Keratinocyte (primary cell): ENCODE measurements at regions not wholly inside any gene's neighbourhood (a gene's known extent, or its start where the extent isn't known, plus 50 kb on each side); places are given as distances from the start of the nearest gene placed in this dataset.

Experiments used
- DNase-seq: peaks from one replicate; pipeline ENCODE4 v3.0.0-alpha.2; 2011; ENCODE audit warnings: low read depth, missing footprints, low spot score
- FAIRE-seq: peaks from 2 replicates; lab custom pipeline; 2011; peaks lifted over from hg19 to GRCh38; lab: Jason Lieb, UNC
- H2AFZ ChIP-seq: 2 replicates; pipeline ENCODE4 v1.6.0; 2012; ENCODE audit warnings: low read length, control low read depth, inconsistent platforms; ENCODE audit not compliant: control insufficient read depth
- H3K27ac ChIP-seq: 2 replicates; pipeline ENCODE4 v1.5.1; 2011; ENCODE audit warnings: low read length; ENCODE audit not compliant: control insufficient read depth, insufficient read depth
- H3K27me3 ChIP-seq: 3 replicates; pipeline ENCODE4 v1.6.0; 2011; ENCODE audit warnings: low read length; ENCODE audit not compliant: control insufficient read depth, insufficient read depth; ENCODE audit errors: extremely low read depth
- H3K36me3 ChIP-seq, 2 experiments: 2 replicates in 1 of 2; 3 replicates in 1 of 2; pipeline ENCODE4 v1.5.1; 2011; ENCODE audit warnings: low read length in 2 of 2, mild to moderate bottlenecking in 1 of 2; ENCODE audit not compliant: control insufficient read depth in 2 of 2, insufficient read depth in 2 of 2; ENCODE audit errors: extremely low read depth in 1 of 2
- H3K4me1 ChIP-seq: 3 replicates; pipeline ENCODE4 v1.5.1; 2011; ENCODE audit warnings: low read length; ENCODE audit not compliant: control insufficient read depth, insufficient read depth; ENCODE audit errors: extremely low read depth
- H3K4me2 ChIP-seq: 3 replicates; pipeline ENCODE4 v1.6.0; 2011; ENCODE audit warnings: low read depth, low read length; ENCODE audit not compliant: control insufficient read depth, insufficient read depth; ENCODE audit errors: extremely low read depth
- H3K4me3 ChIP-seq, 3 experiments: fragments of 200-600 bp in 1 of 3; sonication (generic) in 1 of 3; 2 replicates in 2 of 3; 3 replicates in 1 of 3; pipeline ENCODE4 v1.5.1; 2011 to 2016; ENCODE audit warnings: low read length in 3 of 3, mild to moderate bottlenecking in 3 of 3, control low read depth in 2 of 3, inconsistent platforms in 1 of 3, low read depth in 1 of 3, mixed read lengths in 1 of 3, mixed run types in 1 of 3, moderate library complexity in 1 of 3; ENCODE audit not compliant: control insufficient read depth in 2 of 3, insufficient read depth in 2 of 3; ENCODE audit errors: extremely low read depth in 1 of 3
- H3K79me2 ChIP-seq: 2 replicates; pipeline ENCODE4 v1.6.0; 2012; ENCODE audit warnings: low read length; ENCODE audit not compliant: control insufficient read depth, insufficient read depth
- H3K9ac ChIP-seq: 3 replicates; pipeline ENCODE4 v1.6.0; 2011; ENCODE audit warnings: low read length; ENCODE audit not compliant: control insufficient read depth, insufficient read depth; ENCODE audit errors: extremely low read depth
- H3K9me1 ChIP-seq: 3 replicates; pipeline ENCODE4 v1.6.0; 2011; ENCODE audit warnings: low read length; ENCODE audit not compliant: control insufficient read depth, insufficient read depth; ENCODE audit errors: extremely low read depth
- H3K9me3 ChIP-seq: 2 replicates; pipeline ENCODE4 v1.5.1; 2012; ENCODE audit warnings: low read depth, low read length; ENCODE audit not compliant: control insufficient read depth
- H4K20me1 ChIP-seq: 3 replicates; pipeline ENCODE4 v1.6.0; 2011; ENCODE audit warnings: low read length; ENCODE audit not compliant: control insufficient read depth, insufficient read depth; ENCODE audit errors: extremely low read depth
- EZH2 ChIP-seq: IDR thresholded peaks from one replicate; pipeline ENCODE4 v1.6.1; 2012; ENCODE audit warnings: inconsistent platforms, mild to moderate bottlenecking, low read length, moderate library complexity
- dilution Hi-C: fragments of 300-500 bp; cut with MboI; formaldehyde crosslinking; loops from one replicate; pipeline ENCODE4 v1.7.0; 2020; ENCODE audit warnings: low sequenced_read_pairs; ENCODE audit not compliant: extremely low pct_ligation_motif_present
- TF ChIP-seq, protein P1 (sequence below), 3 experiments: IDR thresholded peaks in 1 of 3; conservative IDR thresholded peaks in 1 of 3; optimal IDR thresholded peaks in 1 of 3; 2 replicates in 2 of 3; 3 replicates in 1 of 3; pipeline versions ENCODE3 to v1.5.1; 2011; ENCODE audit warnings: low read length in 3 of 3, mild to moderate bottlenecking in 3 of 3, moderate library complexity in 2 of 3, control low read depth in 1 of 3, inconsistent platforms in 1 of 3; ENCODE audit not compliant: insufficient read depth in 2 of 3; ENCODE audit errors: extremely low read depth in 1 of 3

DNA sequence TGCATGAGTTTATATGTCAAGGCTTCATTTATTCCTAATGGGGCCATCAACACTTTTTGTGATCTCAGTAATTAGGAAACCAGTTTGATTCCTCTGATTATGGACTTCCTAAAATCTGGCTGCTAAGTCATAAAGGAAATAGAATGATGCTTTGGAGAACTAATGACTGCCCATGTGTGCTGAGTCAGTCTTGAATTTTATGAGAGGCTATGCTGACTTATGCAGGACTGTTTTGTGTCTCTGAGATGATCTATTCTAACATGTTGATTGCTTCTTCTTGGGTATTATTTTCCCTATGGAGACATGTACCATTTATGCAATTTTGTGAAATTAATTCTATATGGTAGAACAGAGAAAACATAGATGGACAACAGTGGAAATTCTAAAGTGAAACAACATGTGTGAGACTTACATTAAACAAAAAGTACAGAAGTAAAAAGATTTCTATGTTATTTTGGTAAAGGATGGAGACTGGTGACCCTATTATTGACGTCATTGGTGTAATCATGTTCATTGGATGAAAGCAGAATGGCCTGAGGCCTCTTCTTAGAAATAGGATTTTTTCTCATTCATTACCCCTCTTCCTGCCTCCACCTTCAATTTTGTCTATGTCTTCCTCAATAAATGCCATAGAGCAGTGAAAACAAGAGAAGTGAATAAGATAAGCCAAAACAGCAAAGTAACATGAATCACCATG is 1658.2 kb upstream of the PIK3C3 start:
- no peak overlapping the region for H3K27ac ChIP-seq
- no peaks in the 10 kb centered on the region for H3K36me3 ChIP-seq
- no peaks in the 10 kb centered on the region for H4K20me1 ChIP-seq
- no peaks in the 10 kb centered on the region for H3K9me1 ChIP-seq
- H3K4me1 ChIP-seq: no peaks in the 10 kb centered on the region
- dilution Hi-C loops: no loop called here
- no peak overlapping the region for H3K9ac ChIP-seq
- no peak for TF ChIP-seq EZH2
- TF ChIP-seq, protein P1, sequence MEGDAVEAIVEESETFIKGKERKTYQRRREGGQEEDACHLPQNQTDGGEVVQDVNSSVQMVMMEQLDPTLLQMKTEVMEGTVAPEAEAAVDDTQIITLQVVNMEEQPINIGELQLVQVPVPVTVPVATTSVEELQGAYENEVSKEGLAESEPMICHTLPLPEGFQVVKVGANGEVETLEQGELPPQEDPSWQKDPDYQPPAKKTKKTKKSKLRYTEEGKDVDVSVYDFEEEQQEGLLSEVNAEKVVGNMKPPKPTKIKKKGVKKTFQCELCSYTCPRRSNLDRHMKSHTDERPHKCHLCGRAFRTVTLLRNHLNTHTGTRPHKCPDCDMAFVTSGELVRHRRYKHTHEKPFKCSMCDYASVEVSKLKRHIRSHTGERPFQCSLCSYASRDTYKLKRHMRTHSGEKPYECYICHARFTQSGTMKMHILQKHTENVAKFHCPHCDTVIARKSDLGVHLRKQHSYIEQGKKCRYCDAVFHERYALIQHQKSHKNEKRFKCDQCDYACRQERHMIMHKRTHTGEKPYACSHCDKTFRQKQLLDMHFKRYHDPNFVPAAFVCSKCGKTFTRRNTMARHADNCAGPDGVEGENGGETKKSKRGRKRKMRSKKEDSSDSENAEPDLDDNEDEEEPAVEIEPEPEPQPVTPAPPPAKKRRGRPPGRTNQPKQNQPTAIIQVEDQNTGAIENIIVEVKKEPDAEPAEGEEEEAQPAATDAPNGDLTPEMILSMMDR (optimal IDR thresholded peaks at IDR 0.05 in 1 of 3, IDR thresholded peaks at IDR 0.05 in 1 of 3, conservative IDR thresholded peaks at IDR 0.05 in 1 of 3; ENCODE audit: extremely low read depth in 1 of 3, insufficient read depth in 2 of 3, low read length in 3 of 3): no peak
- no peak overlapping the region for H3K4me2 ChIP-seq
- H3K4me3 ChIP-seq: no peak overlapping the region
- FAIRE-seq: no peak
- no peaks in the 10 kb centered on the region for H3K9me3 ChIP-seq
- no peak overlapping the region for H2AFZ ChIP-seq
- no peak for DNase-seq
- H3K79me2 ChIP-seq: no peaks in the 10 kb centered on the region
- H3K27me3 ChIP-seq: no peaks in the 10 kb centered on the region

DNA sequence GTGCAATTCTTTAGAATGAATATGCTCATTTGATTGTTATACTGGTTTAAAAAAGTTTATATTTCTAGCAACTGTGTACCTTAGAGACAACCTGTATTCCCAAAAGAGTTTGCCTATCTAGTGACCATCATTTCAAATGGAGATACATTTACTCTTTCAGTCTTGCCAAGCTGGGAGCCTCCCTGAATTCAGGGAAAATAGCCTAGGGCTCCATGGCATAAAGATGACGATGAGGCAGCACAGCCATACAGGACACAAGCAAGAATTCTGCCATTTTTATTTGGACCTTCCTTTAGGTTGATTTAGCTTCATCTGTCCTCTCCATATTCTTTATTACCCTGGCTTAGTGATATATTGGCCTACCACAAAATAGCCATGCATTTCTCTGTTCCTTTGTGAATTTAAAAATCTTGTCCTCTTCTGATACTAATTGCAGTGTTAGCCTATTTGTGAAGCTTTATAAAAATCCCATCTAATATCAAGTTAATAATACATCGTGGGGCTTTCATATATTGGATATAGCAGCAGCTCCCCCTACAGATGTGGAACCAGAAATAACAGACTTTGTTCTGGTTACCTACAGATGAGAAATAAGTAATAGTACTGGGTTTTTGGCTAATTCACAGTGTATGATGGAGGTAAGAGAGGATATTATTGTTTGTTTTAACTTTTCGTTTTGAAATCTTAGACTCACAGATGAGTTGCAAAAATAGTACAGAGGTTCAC is 1661.9 kb upstream of the PIK3C3 start:
- H3K9me3 ChIP-seq: no peaks in the 10 kb centered on the region
- no peak overlapping the region for H3K9ac ChIP-seq
- no peak overlapping the region for H2AFZ ChIP-seq
- dilution Hi-C loops: no loop called here
- DNase-seq (no peak), FAIRE-seq (no peak)
- no peaks in the 10 kb centered on the region for H3K27me3 ChIP-seq
- no peak overlapping the region for H3K27ac ChIP-seq
- H3K36me3 ChIP-seq: no peaks in the 10 kb centered on the region
- TF ChIP-seq, protein P1 (optimal IDR thresholded peaks at IDR 0.05 in 1 of 3, IDR thresholded peaks at IDR 0.05 in 1 of 3, conservative IDR thresholded peaks at IDR 0.05 in 1 of 3; ENCODE audit: extremely low read depth in 1 of 3, insufficient read depth in 2 of 3, low read length in 3 of 3): peak in 2 of 3 experiments; percentile 22 to 44
- TF ChIP-seq EZH2: no peak
- H3K4me3 ChIP-seq: no peak overlapping the region
- H3K9me1 ChIP-seq: no peaks in the 10 kb centered on the region
- no peak overlapping the region for H3K4me2 ChIP-seq
- no peaks in the 10 kb centered on the region for H4K20me1 ChIP-seq
- no peaks in the 10 kb centered on the region for H3K79me2 ChIP-seq
- H3K4me1 ChIP-seq: no peaks in the 10 kb centered on the region
